SK-N-SH treated with all-trans-retinoic acid at 6 μM for 48 hours (cell line): ENCODE measurements at regions not wholly inside any gene's neighbourhood (a gene's known extent, or its start where the extent isn't known, plus 50 kb on each side); places are given as distances from the start of the nearest gene placed in this dataset.
"Not testable (repeated sequence)": the region's sequence is repeated elsewhere in the genome, so short reads cannot be mapped to it uniquely, and the experiment has no call there.

ENCODE experiments used
- CSDC2 ChIP-seq: fragments of 250-450 bp; sonication (Bioruptor Pico); IDR thresholded peaks from 2 replicates; pipeline ENCODE4 v1.5.0; 2020; ENCODE audit warnings: mild to moderate bottlenecking, moderate library complexity
- PPARA ChIP-seq: fragments of 250-450 bp; sonication (Bioruptor Pico); IDR thresholded peaks from 2 replicates; pipeline ENCODE4 v1.5.0; 2020; ENCODE audit warnings: mild to moderate bottlenecking, borderline replicate concordance
- RARB ChIP-seq: fragments of 250-450 bp; sonication (Bioruptor Pico); IDR thresholded peaks from 2 replicates; pipeline ENCODE4 v1.8.0; 2021; ENCODE audit warnings: mild to moderate bottlenecking, moderate library complexity
- ZC3H10 ChIP-seq: fragments of 250-450 bp; sonication (Bioruptor Pico); IDR thresholded peaks from 2 replicates; pipeline ENCODE4 v1.5.1; 2021; ENCODE audit warnings: mild to moderate bottlenecking, moderate library complexity
- ZFP3 ChIP-seq: fragments of 250-450 bp; sonication (Bioruptor Pico); IDR thresholded peaks from 2 replicates; pipeline ENCODE4 v1.5.0; 2020; ENCODE audit warnings: mild to moderate bottlenecking, moderate library complexity
- ZNF70 ChIP-seq: fragments of 450-650 bp; formaldehyde crosslinking; IDR thresholded peaks from 2 replicates; pipeline ENCODE4 v1.5.0; 2020; ENCODE audit warnings: mild to moderate bottlenecking, moderate library complexity
- TF ChIP-seq, protein P1 (sequence below): fragments of 250-450 bp; sonication (Bioruptor Pico); IDR thresholded peaks from 2 replicates; pipeline ENCODE4 v1.8.0; 2020; ENCODE audit warnings: mild to moderate bottlenecking, moderate library complexity, borderline replicate concordance

DNA sequence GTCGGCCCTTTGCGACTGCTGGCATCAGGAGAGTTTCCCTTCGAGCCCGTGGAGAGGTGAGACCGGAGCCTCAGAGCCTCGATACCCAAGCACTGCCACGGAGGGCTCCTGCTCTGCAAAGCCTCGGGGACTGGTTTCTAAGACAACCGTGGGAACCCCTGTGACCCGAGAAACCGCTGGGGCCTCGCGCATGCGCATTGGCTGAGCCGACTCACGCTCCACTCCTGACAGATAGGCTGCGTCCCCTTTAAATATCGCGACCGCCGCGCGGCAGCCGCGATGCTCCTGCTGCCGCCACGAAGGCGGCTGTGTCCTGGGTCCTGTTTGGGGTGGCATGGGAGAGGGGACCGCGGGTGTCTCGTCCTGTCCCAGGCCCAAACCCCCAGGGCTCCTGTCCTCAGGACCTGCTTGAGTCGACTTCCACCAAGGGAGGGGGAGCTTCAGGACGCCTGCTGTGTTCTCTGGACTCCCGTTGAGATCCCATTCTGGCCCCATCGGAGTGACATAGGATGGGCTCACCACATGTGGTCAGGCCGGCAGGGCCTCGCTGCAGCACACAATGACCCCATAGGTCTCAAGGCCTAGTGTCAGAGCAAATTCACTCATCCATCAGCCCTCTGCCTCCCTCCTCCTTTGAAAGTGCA, 701.7 kb upstream of the TPTE start:
- TF ChIP-seq ZFP3; PPARA (CRISPR knock-in tag); RARB (CRISPR knock-in tag); ZNF70 (CRISPR knock-in tag); CSDC2 (CRISPR knock-in tag); ZC3H10 (CRISPR knock-in tag): not testable (repeated sequence)
- TF ChIP-seq, protein P1, sequence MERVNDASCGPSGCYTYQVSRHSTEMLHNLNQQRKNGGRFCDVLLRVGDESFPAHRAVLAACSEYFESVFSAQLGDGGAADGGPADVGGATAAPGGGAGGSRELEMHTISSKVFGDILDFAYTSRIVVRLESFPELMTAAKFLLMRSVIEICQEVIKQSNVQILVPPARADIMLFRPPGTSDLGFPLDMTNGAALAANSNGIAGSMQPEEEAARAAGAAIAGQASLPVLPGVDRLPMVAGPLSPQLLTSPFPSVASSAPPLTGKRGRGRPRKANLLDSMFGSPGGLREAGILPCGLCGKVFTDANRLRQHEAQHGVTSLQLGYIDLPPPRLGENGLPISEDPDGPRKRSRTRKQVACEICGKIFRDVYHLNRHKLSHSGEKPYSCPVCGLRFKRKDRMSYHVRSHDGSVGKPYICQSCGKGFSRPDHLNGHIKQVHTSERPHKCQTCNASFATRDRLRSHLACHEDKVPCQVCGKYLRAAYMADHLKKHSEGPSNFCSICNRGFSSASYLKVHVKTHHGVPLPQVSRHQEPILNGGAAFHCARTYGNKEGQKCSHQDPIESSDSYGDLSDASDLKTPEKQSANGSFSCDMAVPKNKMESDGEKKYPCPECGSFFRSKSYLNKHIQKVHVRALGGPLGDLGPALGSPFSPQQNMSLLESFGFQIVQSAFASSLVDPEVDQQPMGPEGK (CRISPR knock-in tag): not testable (repeated sequence)
